ENCODE measurements at regions not wholly inside any gene's neighbourhood (a gene's known extent, or its start where the extent isn't known, plus 50 kb on each side); places are given as distances from the start of the nearest gene placed in this dataset.
"Not testable (repeated sequence)": the region's sequence is repeated elsewhere in the genome, so short reads cannot be mapped to it uniquely, and the experiment has no call there.

DNA sequence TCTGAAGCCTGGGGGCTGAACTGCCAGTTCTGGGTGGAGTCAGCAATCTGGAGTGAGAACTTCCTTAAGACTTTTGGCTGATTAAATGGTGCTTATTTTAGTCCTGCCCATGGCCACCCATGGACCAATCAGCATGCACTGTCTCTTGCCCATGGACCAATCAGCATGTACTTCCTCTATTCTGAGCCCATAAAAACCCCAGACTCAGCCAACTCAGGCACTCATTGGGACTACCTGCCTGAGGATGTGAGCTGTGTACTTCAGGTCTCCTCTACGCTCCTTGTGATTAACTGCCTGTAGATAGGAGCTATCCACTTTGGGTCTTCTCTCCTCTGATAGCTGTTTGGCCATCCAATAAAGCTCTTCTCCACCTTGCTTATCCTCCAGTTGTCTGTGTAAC lies 342.3 kb upstream of the CCDC179 start:
- no peak for DNase-seq (ENCODE audit: low spot score in 2 of 2)
- intact Hi-C loops (cut with DNase I; ENCODE audit: low total_unique reads), result no loop called here
- TF ChIP-seq, protein P1, sequence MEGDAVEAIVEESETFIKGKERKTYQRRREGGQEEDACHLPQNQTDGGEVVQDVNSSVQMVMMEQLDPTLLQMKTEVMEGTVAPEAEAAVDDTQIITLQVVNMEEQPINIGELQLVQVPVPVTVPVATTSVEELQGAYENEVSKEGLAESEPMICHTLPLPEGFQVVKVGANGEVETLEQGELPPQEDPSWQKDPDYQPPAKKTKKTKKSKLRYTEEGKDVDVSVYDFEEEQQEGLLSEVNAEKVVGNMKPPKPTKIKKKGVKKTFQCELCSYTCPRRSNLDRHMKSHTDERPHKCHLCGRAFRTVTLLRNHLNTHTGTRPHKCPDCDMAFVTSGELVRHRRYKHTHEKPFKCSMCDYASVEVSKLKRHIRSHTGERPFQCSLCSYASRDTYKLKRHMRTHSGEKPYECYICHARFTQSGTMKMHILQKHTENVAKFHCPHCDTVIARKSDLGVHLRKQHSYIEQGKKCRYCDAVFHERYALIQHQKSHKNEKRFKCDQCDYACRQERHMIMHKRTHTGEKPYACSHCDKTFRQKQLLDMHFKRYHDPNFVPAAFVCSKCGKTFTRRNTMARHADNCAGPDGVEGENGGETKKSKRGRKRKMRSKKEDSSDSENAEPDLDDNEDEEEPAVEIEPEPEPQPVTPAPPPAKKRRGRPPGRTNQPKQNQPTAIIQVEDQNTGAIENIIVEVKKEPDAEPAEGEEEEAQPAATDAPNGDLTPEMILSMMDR (IDR thresholded peaks at IDR 0.05), result no peak
- TF ChIP-seq POLR2A (IDR thresholded peaks at IDR 0.05), result no peak
- 93 to 100% methylated on average over 1 of the region's 1 CpG for WGBS, 2 donors
- H3K4me3 ChIP-seq (ENCODE audit: low read depth, poor library complexity, severe bottlenecking), result no peak overlapping the region

DNA sequence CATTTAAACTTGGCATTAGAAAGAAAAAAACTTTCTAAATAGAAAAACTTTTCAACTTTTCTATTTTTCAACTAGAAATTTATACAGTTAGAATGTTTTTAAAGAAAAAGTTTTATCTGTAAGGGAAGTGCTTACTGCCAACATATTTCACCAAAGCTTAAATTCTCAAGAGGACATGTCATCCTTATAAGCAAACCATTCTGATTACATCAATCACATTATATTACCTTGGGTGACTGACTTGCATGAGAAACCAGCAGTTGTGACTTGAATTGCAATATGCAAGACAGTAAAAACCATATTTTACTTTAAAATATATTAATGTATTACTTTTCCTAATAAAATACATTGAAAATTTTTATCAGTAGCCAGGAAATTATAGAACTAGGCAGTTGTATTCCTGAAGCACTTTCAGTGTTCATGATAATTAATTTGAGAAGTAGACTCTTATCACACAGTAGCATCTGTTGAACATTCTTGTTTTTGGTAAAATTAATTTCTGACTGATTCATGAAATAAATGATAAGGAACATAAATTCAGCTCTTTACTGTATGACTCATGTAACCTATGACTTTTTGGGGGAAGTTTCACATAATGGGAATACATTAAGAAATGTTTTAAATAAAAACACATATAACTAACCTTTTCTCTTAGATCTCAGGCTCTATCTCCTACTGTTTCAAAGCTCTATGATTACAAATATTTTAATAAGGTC lies 345.0 kb upstream of the CCDC179 start:
- TF ChIP-seq, protein P1 (IDR thresholded peaks at IDR 0.05), result no peak
- TF ChIP-seq POLR2A (IDR thresholded peaks at IDR 0.05), result no peak
- intact Hi-C loops (cut with DNase I; ENCODE audit: low total_unique reads), result no loop called here
- no peak for DNase-seq (ENCODE audit: low spot score in 2 of 2)
- no peak overlapping the region for H3K4me3 ChIP-seq (ENCODE audit: low read depth, poor library complexity, severe bottlenecking)

DNA sequence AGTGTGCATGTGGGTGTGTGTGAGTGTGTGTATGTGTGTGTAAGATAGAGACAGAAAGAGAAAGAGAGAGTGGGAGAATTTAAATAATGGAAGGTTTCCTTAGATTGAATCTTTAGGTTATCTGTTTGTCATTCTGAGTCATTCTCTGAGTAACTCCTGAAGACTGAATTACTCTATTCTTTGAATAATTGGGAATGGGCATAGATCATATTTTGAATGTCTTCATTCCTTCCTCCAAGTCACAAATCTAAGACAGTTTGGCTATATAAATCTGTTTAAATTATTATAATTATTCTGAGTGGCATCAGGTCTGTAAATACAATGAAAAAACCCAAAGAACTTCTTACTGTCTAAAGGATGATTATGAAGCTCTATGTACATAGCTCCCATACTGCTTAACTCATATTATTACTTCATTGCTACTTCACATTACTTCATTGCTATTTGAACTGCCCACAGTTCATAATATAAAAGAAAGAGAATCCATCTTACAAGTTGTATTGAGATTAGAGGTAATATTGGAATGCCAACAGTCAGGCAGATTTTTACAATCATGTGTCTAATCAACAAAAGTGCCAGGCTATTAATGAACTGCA lies 346.6 kb upstream of the CCDC179 start:
- no peak overlapping the region for H3K4me3 ChIP-seq (ENCODE audit: low read depth, poor library complexity, severe bottlenecking)
- no peak for TF ChIP-seq POLR2A (IDR thresholded peaks at IDR 0.05)
- TF ChIP-seq, protein P1 (IDR thresholded peaks at IDR 0.05), result no peak
- intact Hi-C loops (cut with DNase I; ENCODE audit: low total_unique reads), result no loop called here
- DNase-seq (ENCODE audit: low spot score in 2 of 2), result no peak

DNA sequence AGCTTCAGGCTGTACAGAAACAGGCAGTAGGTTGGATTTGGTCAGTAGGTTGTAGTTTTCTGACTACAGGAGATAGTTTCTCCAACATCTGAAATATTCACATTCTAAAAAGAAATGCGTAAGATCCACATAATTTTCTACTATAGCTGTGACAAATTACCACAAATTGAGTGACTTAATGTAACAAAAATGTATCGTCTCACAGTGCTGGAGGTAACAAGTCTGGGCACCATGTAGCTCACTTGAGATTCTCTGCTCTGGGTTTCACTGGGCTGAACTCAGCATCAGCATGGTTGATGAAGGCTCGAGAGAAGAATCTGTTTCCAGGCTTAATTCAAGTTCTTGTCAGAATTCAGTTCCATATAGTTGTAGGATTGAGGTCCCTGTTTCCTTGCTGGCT lies 350.9 kb upstream of the CCDC179 start:
- H3K4me3 ChIP-seq (ENCODE audit: low read depth, poor library complexity, severe bottlenecking), result no peak overlapping the region
- TF ChIP-seq, protein P1 (IDR thresholded peaks at IDR 0.05), result no peak
- TF ChIP-seq POLR2A (IDR thresholded peaks at IDR 0.05), result no peak
- no peak for DNase-seq (ENCODE audit: low spot score in 2 of 2)
- 84% methylated on average over 3 of the region's 3 CpGs for WGBS, 2 donors
- intact Hi-C loops (cut with DNase I; ENCODE audit: low total_unique reads), result no loop called here

DNA sequence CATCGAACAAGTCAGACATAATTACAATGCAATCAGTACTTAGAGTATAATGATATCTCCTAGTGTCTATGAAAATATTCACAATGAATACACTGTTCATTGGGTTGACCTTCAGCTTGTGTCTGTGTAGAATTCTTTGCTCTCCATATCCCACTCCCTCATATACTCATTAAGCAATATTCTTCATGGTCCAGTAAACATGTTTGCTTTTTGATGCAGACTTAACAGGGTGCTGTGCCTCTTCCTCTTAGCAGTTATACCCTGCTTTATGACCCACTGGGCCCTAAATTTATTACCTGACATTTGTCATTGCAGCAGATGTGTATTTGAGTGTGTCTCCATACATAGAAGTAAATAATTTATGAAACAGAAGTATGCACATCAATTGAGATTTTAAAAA lies 352.5 kb upstream of the CCDC179 start:
- intact Hi-C loops (cut with DNase I; ENCODE audit: low total_unique reads), result no loop called here
- 0 to 53% methylated on average over 1 of the region's 1 CpG for WGBS, 2 donors
- H3K4me3 ChIP-seq (ENCODE audit: low read depth, poor library complexity, severe bottlenecking), result no peak overlapping the region
- no peak for DNase-seq (ENCODE audit: low spot score in 2 of 2)
- no peak for TF ChIP-seq POLR2A (IDR thresholded peaks at IDR 0.05)
- TF ChIP-seq, protein P1 (IDR thresholded peaks at IDR 0.05), result no peak

DNA sequence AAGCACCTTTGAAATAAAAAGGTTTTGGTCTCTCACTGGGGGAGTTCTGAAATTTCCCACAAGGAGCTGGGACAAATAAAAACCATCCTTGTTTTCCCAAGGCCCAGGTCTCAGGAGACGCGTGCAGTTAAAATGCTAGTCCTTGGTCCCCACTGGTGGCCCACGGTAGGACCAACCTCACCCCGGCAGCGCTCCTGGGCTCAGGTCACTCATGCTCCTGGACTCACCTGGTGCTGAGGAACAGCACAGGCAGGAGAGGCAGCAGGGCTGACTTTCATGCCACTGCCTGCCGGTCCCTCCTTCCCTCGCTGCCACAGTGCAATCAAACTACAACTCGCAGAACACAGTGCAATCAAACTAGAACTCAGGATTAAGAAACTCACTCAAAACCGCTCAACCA lies 356.8 kb upstream of the CCDC179 start:
- intact Hi-C loops (cut with DNase I; ENCODE audit: low total_unique reads), result no loop called here
- 84 to 88% methylated on average over 9 of the region's 9 CpGs for WGBS, 2 donors
- TF ChIP-seq, protein P1 (IDR thresholded peaks at IDR 0.05), result no peak
- TF ChIP-seq POLR2A (IDR thresholded peaks at IDR 0.05), result no peak

DNA sequence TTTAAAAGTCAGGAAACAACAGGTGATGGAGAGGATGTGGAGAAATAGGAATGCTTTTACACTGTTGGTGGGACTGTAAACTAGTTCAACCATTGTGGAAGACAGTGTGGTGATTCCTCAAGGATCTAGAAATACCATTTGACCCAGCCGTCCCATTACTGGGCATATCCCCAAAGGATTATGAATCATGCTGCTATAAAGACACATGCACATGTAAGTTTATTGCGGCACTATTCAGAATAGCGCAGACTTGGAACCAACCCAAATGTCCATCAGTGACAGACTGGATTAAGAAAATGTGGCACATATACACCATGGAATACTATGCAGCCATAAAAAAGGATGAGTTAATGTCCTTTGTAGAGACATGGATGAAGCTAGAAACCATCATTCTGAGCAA lies 359.8 kb upstream of the CCDC179 start:
- DNase-seq (ENCODE audit: low spot score in 2 of 2); H3K4me3 ChIP-seq (ENCODE audit: low read depth, poor library complexity, severe bottlenecking); intact Hi-C loops (cut with DNase I; ENCODE audit: low total_unique reads): not testable (repeated sequence)
- WGBS, 2 donors, result 67 to 75% methylated on average over 3 of the region's 3 CpGs

More for the DNA sequence above, 356.8 kb upstream of the CCDC179 start:
- no peak overlapping the region for H3K4me3 ChIP-seq (ENCODE audit: low read depth, poor library complexity, severe bottlenecking)
- DNase-seq (ENCODE audit: low spot score in 2 of 2), result peak in 1 of 2 donors; percentile 80
